ENCODE measurements at regions not wholly inside any gene's neighbourhood (a gene's known extent, or its start where the extent isn't known, plus 50 kb on each side); places are given as distances from the start of the nearest gene placed in this dataset.
"Not testable (repeated sequence)": the region's sequence is repeated elsewhere in the genome, so short reads cannot be mapped to it uniquely, and the experiment has no call there.

DNA sequence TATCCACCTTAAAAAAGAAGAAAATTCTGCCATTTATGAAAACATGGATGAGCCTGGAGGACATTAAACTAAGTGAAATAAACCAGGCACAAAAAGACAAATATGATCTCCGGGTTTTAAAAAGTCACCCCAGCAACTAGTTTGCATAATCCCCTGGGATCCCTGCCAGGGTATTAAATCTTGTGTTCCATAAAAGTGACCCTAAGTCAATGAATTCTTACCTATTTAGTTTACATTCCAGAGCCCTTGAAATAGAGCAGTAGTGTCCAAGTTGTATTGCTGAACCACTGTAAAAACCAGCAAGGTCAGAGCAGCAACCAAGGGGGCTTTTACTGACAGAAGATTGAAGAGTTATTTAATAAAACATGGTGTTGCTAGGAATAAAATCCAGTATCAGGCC lies 716.8 kb upstream of the BCHE start:
- no peak overlapping the region for H3K27ac Mint-ChIP-seq
- no peaks in the 10 kb centered on the region for H3K27me3 Mint-ChIP-seq
- H3K4me1 Mint-ChIP-seq, result no peaks in the 10 kb centered on the region
- no peak for ATAC-seq
- H3K9me3 Mint-ChIP-seq, result peaks cover 3% of the 10 kb centered on the region
- H3K36me3 Mint-ChIP-seq, result no peaks in the 10 kb centered on the region
- H3K4me3 Mint-ChIP-seq, result no peak overlapping the region

DNA sequence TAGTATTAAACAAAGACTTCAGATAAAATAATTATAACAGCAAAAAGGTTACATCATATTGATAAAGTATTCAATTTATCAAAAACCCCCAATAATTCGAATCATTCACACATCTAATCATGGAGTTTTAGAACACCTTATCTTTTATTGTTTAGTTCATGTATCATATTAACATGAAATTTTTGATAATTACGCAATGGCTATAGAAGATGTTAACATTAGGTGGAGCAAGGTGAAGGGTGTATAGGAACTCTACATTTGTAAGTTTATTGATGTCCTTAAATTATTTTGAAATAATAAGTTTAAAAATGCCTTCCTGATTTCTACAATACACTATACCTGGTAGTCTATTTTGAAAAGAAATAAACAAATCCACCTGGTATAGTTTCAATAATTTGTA lies 696.5 kb upstream of the BCHE start:
- H3K27ac Mint-ChIP-seq, result no peak overlapping the region
- peaks cover 12% of the 10 kb centered on the region for H3K9me3 Mint-ChIP-seq
- H3K4me3 Mint-ChIP-seq, result no peak overlapping the region
- H3K27me3 Mint-ChIP-seq, result no peaks in the 10 kb centered on the region
- H3K4me1 Mint-ChIP-seq, result no peaks in the 10 kb centered on the region
- no peak for ATAC-seq
- no peaks in the 10 kb centered on the region for H3K36me3 Mint-ChIP-seq

GRCh38 chr3:166531730-166532129 lies 694.5 kb upstream of the BCHE start:
- Mint-ChIP-seq H3K27ac (no peak overlapping the region), H3K36me3 (no peaks in the 10 kb centered on the region)
- no peak for ATAC-seq

GRCh38 chr3:166527325-166527724 lies 690.1 kb upstream of the BCHE start:
- Mint-ChIP-seq H3K27ac (no peak overlapping the region), H3K36me3 (no peaks in the 10 kb centered on the region), H3K9me3 (peaks cover 11% of the 10 kb centered on the region), H3K4me1 (no peaks in the 10 kb centered on the region), H3K4me3 (no peak overlapping the region), H3K27me3 (no peaks in the 10 kb centered on the region)
- ATAC-seq, result no peak

More at GRCh38 chr3:166531730-166532129, 694.5 kb upstream of the BCHE start:
- no peaks in the 10 kb centered on the region for H3K27me3 Mint-ChIP-seq
- H3K4me3 Mint-ChIP-seq, result no peak overlapping the region
- no peaks in the 10 kb centered on the region for H3K4me1 Mint-ChIP-seq
- H3K9me3 Mint-ChIP-seq, result peaks cover 12% of the 10 kb centered on the region

- H3K9me3 Mint-ChIP-seq, result peaks cover 10% of the 10 kb centered on the region
- H3K4me3 Mint-ChIP-seq, result no peak overlapping the region
- no peaks in the 10 kb centered on the region for H3K4me1 Mint-ChIP-seq
- ATAC-seq, result no peak
- no peaks in the 10 kb centered on the region for H3K36me3 Mint-ChIP-seq
- no peak overlapping the region for H3K27ac Mint-ChIP-seq
- H3K27me3 Mint-ChIP-seq, result no peaks in the 10 kb centered on the region
These were observed 689.7 kb upstream of the BCHE start for GRCh38 chr3:166526881-166527280.

GRCh38 chr3:166522017-166522416 lies 684.8 kb upstream of the BCHE start:
- H3K9me3 Mint-ChIP-seq, result peaks cover 9% of the 10 kb centered on the region
- ATAC-seq, result no peak
- H3K27me3 Mint-ChIP-seq, result no peaks in the 10 kb centered on the region
- no peaks in the 10 kb centered on the region for H3K4me1 Mint-ChIP-seq
- no peak overlapping the region for H3K27ac Mint-ChIP-seq
- no peaks in the 10 kb centered on the region for H3K36me3 Mint-ChIP-seq
- no peak overlapping the region for H3K4me3 Mint-ChIP-seq

- Mint-ChIP-seq H3K36me3 (no peaks in the 10 kb centered on the region), H3K27me3 (no peaks in the 10 kb centered on the region), H3K4me3 (no peak overlapping the region), H3K27ac (no peak overlapping the region), H3K9me3 (peaks cover 9% of the 10 kb centered on the region), H3K4me1 (no peaks in the 10 kb centered on the region)
- ATAC-seq, result no peak
These were observed 682.2 kb upstream of the BCHE start for GRCh38 chr3:166519443-166519842.

DNA sequence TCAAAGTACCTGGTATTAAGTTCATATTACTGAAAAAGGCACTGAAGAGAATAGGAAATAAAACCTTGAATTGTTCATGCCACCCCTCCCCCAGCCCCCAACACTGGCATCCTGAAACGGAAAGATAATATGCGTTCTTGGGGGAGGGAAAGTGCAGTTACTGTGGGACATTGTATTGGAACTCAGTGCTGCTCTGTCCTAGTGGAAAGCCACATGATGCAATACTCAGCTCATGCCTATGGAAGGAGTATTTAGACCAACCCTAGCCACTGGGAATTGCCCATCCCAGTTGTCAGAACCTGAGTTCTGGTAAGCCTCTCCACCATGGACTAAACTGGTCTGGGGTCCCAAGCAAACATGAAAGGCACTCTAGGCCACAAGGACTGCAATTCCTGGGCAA lies 680.8 kb upstream of the BCHE start:
- Mint-ChIP-seq H3K9me3 (peaks cover 9% of the 10 kb centered on the region), H3K4me1 (no peaks in the 10 kb centered on the region), H3K36me3 (no peaks in the 10 kb centered on the region), H3K27me3 (no peaks in the 10 kb centered on the region), H3K4me3 (no peak overlapping the region), H3K27ac (no peak overlapping the region)
- ATAC-seq, result no peak

GRCh38 chr3:166510382-166510781 lies 673.2 kb upstream of the BCHE start:
- ATAC-seq, result no peak
- H3K27ac Mint-ChIP-seq, result no peak overlapping the region

GRCh38 chr3:166500420-166500819 lies 663.2 kb upstream of the BCHE start:
- not testable (repeated sequence) for H3K4me1 Mint-ChIP-seq, H3K4me3 Mint-ChIP-seq, H3K36me3 Mint-ChIP-seq, H3K27me3 Mint-ChIP-seq, ATAC-seq, H3K27ac Mint-ChIP-seq
- peaks cover 33% of the 10 kb centered on the region for H3K9me3 Mint-ChIP-seq

More at GRCh38 chr3:166510382-166510781, 673.2 kb upstream of the BCHE start:
- H3K4me3 Mint-ChIP-seq, result no peak overlapping the region
- no peaks in the 10 kb centered on the region for H3K4me1 Mint-ChIP-seq
- no peaks in the 10 kb centered on the region for H3K36me3 Mint-ChIP-seq
- H3K9me3 Mint-ChIP-seq, result peaks cover 14% of the 10 kb centered on the region
- no peaks in the 10 kb centered on the region for H3K27me3 Mint-ChIP-seq

DNA sequence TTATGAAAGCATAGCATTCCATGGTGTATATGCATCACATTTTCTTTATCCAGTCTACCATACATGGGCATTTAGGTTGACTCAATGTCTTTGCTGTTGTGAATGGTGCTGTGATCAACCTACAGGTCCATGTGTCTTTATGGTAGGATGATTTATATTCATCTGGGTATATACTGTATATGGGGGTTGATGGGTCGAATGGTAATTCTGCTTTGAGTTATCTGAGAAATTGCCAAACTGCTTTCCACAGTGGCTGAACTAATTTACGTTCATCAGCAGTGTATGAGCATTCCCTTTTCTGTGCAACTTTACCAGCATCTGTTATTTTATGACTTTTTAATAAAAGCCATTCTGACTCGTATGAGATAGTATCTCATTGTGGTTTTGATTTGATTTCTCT lies 662.4 kb upstream of the BCHE start:
- H3K36me3 Mint-ChIP-seq, result no peaks in the 10 kb centered on the region
- ATAC-seq, result no peak
- no peak overlapping the region for H3K4me3 Mint-ChIP-seq
- peaks cover 26% of the 10 kb centered on the region for H3K9me3 Mint-ChIP-seq
- no peaks in the 10 kb centered on the region for H3K4me1 Mint-ChIP-seq
- H3K27ac Mint-ChIP-seq, result no peak overlapping the region
- H3K27me3 Mint-ChIP-seq, result no peaks in the 10 kb centered on the region

DNA sequence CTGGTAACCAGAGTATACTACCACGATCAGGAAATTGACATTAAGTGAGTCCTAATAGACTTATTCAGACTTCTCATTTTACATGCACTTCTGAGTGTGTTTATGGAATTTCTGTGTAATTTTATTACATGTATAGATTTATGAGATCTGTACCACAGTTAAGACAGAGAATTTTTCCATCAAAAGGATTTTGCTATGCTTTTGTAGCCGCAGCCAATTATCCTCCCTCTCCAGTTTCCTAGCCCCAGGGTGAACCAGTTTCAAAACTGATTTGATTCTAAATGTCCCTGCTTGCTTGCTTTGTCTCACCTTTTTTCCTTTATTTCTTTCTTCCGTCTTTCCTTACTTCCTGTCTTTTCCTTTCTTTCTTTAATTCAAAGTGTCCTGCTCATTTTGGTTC lies 661.2 kb upstream of the BCHE start:
- Mint-ChIP-seq H3K27me3 (no peaks in the 10 kb centered on the region), H3K4me1 (no peaks in the 10 kb centered on the region), H3K4me3 (no peak overlapping the region), H3K36me3 (no peaks in the 10 kb centered on the region), H3K27ac (no peak overlapping the region), H3K9me3 (peaks cover 22% of the 10 kb centered on the region)
- no peak for ATAC-seq

DNA sequence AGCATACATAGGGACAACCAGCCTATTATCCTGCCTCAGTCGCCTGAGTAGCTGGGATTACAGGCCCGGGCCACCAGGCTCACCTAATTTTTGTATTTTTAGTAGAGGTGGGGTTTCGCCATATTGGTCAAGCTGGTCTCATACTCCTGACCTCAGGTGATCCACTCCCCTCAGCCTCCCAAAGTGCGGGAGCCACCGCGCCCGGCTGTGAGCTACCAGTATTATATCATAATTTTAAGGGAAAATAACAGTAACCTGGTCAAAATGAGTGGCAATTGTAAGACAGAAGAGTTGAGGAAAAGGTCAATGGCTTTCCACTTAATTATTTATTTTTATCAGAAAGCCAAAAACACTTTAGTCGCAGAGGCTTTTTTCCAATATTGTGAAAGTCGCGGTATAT lies 652.6 kb upstream of the BCHE start:
- no peak overlapping the region for H3K4me3 Mint-ChIP-seq
- H3K27me3 Mint-ChIP-seq, result no peaks in the 10 kb centered on the region
- no peak overlapping the region for H3K27ac Mint-ChIP-seq
- no peaks in the 10 kb centered on the region for H3K36me3 Mint-ChIP-seq
- H3K4me1 Mint-ChIP-seq, result no peaks in the 10 kb centered on the region
- H3K9me3 Mint-ChIP-seq, result peaks cover 7% of the 10 kb centered on the region
- no peak for ATAC-seq

- Mint-ChIP-seq H3K9me3 (peaks cover 9% of the 10 kb centered on the region), H3K27ac (no peak overlapping the region), H3K4me3 (no peak overlapping the region), H3K4me1 (no peaks in the 10 kb centered on the region), H3K36me3 (no peaks in the 10 kb centered on the region), H3K27me3 (no peaks in the 10 kb centered on the region)
- no peak for ATAC-seq
These were observed 651.9 kb upstream of the BCHE start for GRCh38 chr3:166488977-166489672.

DNA sequence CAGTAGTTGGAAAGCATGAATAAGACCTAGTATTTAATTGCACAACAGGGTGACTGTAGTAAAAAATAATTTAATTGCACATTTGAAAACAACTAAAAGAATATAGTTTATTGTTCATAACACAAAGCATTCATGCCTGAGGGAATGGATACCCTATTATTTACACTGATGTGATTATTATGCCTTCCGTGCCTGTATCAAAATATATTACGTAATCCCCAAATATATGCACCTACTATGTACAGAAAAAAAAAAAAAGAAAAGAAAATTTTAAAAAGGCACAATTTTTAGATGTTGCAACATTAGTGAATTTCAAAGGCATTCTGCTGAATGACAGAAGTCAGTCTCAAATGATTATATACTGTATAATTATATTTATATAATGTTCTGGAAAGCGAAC lies 647.2 kb upstream of the BCHE start:
- H3K4me1 Mint-ChIP-seq, result no peaks in the 10 kb centered on the region
- no peaks in the 10 kb centered on the region for H3K27me3 Mint-ChIP-seq
- ATAC-seq, result no peak
- H3K9me3 Mint-ChIP-seq, result peaks cover 3% of the 10 kb centered on the region
- H3K4me3 Mint-ChIP-seq, result no peak overlapping the region
- H3K27ac Mint-ChIP-seq, result no peak overlapping the region
- H3K36me3 Mint-ChIP-seq, result no peaks in the 10 kb centered on the region

DNA sequence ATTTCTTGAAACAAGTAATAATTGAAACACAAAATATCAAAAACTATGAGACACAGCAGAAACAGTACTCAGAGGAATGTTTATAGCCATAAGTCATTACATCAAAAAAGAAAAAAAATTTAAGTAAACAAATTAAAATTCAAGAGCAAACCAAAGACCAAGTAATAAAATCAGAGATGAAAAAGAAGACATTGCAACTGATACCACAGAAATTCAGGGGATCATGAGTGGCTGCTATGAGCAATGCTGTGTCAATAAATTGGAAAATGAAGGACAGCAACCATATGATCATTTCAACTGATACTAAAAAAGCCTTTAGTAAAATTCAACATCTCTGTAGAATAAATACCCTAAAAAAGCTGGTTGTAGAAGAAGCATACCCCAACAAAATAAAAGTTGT lies 644.1 kb upstream of the BCHE start:
- Mint-ChIP-seq H3K27me3 (no peaks in the 10 kb centered on the region), H3K36me3 (no peaks in the 10 kb centered on the region), H3K9me3 (peaks cover 3% of the 10 kb centered on the region), H3K27ac (no peak overlapping the region), H3K4me3 (no peak overlapping the region), H3K4me1 (no peaks in the 10 kb centered on the region)
- no peak for ATAC-seq

- Mint-ChIP-seq H3K36me3 (no peaks in the 10 kb centered on the region), H3K4me1 (no peaks in the 10 kb centered on the region), H3K9me3 (peaks cover 1% of the 10 kb centered on the region), H3K27me3 (no peaks in the 10 kb centered on the region), H3K4me3 (no peak overlapping the region), H3K27ac (no peak overlapping the region)
- ATAC-seq, result no peak
These were observed 641.1 kb upstream of the BCHE start for GRCh38 chr3:166478356-166478755.
